ENCODE measurements at regions not wholly inside any gene's neighbourhood (a gene's known extent, or its start where the extent isn't known, plus 50 kb on each side); places are given as distances from the start of the nearest gene placed in this dataset.

DNA sequence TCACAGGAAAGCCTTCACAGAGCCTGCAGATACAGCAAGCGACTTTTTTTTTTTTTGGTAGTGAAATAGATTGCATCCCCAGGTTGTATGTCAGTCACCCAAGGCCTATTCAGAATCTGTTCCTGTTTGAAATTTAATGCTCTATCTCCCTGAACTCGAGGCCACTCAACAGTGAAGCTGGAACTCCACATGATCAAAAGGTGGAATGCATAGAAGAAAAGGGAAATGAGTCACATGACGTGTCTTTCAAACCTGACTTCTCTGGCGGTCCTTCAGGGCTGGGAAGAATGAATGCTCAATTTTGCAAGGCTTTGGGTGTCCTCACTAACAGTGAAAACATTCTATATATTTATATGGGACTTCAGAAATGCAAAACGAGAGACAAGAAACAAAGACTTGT is 88.4 kb upstream of the B3GAT2 start:
- DNase-seq (no peak), ATAC-seq (ENCODE audit: insufficient read depth, low read depth) (no peak)
- H2AFZ ChIP-seq (ENCODE audit: low read depth, low read length), result no peak overlapping the region
- H3K27me3 ChIP-seq (ENCODE audit: insufficient read depth, low read length, poor library complexity), result no peaks in the 10 kb centered on the region
- no peaks in the 10 kb centered on the region for H3K9me3 ChIP-seq (ENCODE audit: insufficient read depth, low read length, severe bottlenecking)
- H3K79me2 ChIP-seq (ENCODE audit: insufficient read depth, low read length), result no peaks in the 10 kb centered on the region
- H3K27ac ChIP-seq (ENCODE audit: low read length), result no peak overlapping the region
- H3K9ac ChIP-seq (ENCODE audit: low read depth, low read length), result no peak overlapping the region
- H3K36me3 ChIP-seq (ENCODE audit: insufficient read depth, low read length), result no peaks in the 10 kb centered on the region
- H3K4me3 ChIP-seq (ENCODE audit: low read depth in 1 of 2, low read length in 2 of 2), result no peak overlapping the region
- H3K4me2 ChIP-seq (ENCODE audit: insufficient read depth, low read length), result no peak overlapping the region
- no peaks in the 10 kb centered on the region for H4K20me1 ChIP-seq (ENCODE audit: insufficient read depth, low read length)
- no peak for TF ChIP-seq EZH2 (IDR thresholded peaks at IDR 0.05; ENCODE audit: borderline replicate concordance, low read depth, low read length, severe bottlenecking)
- no peak for TF ChIP-seq CTCF (IDR thresholded peaks at IDR 0.05; ENCODE audit: borderline replicate concordance, extremely low read depth, low read length, poor library complexity, severe bottlenecking)
- H3K4me1 ChIP-seq (ENCODE audit: insufficient read depth, low read length), result no peaks in the 10 kb centered on the region

DNA sequence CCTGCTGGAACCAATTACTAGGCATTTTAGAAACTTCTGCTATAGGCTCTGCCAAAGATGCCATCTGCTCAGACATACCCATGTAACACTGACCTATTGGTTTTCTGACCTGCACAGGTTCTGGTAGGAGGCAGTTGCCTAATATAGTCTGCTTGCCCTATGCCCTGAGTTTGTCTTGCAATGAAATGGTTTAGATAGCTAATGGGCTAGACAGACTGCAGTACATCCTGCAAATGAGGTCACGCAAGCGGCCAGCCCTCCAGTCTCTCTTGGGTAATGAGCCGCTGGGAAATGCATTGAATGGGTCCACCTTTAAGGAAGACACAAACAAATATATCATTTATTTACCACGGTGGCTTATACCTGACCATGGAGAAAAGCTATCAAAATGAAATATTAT is 90.6 kb upstream of the B3GAT2 start:
- no peaks in the 10 kb centered on the region for H3K36me3 ChIP-seq (ENCODE audit: insufficient read depth, low read length)

DNA sequence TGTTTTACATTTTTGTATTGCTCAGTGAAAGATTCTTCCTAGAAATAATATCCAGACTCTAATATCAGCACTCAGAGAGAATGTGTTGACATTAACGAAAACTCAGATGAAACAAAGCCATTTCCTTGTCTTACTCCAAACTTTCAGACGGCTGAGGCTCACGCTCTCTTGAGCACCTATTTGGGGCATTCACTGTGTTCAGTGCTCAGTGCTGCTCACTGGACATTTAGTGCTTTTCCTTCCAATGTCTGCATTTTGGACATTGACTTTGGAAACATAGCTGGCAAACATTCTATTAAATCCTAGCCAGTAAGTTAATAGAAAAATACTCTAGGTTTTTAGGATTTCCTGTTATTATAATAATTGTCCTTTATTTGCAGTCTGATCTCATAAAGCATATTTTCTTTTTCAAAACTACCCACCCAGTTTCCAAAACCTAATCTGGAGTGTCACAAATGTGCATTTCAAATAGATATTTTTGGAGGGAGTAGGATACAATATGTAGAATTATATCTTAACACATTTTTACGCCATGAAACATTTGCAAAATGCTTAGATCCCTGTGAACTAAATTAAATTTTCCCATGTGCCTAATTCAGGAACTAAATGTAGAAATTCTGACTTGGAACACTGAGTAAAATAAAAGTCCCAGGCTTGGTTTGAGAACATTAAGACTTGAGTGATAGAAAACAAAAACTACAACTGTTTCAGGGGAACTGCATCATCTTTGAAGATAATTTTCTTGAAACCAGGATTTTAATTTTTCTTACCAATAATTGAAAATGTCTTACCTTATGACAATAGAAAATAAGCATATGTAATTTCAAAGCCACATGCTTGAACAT is 91.7 kb upstream of the B3GAT2 start:
- no peak for ATAC-seq (ENCODE audit: insufficient read depth, low read depth)
- no peaks in the 10 kb centered on the region for H3K36me3 ChIP-seq (ENCODE audit: insufficient read depth, low read length)
- H4K20me1 ChIP-seq (ENCODE audit: insufficient read depth, low read length), result no peaks in the 10 kb centered on the region
- no peak overlapping the region for H2AFZ ChIP-seq (ENCODE audit: low read depth, low read length)
- no peak overlapping the region for H3K27ac ChIP-seq (ENCODE audit: low read length)
- no peak for DNase-seq
- H3K4me2 ChIP-seq (ENCODE audit: insufficient read depth, low read length), result no peak overlapping the region
- no peak overlapping the region for H3K4me3 ChIP-seq (ENCODE audit: low read depth in 1 of 2, low read length in 2 of 2)
- H3K9ac ChIP-seq (ENCODE audit: low read depth, low read length), result no peak overlapping the region
- no peaks in the 10 kb centered on the region for H3K27me3 ChIP-seq (ENCODE audit: insufficient read depth, low read length, poor library complexity)
- H3K9me3 ChIP-seq (ENCODE audit: insufficient read depth, low read length, severe bottlenecking), result no peaks in the 10 kb centered on the region
- H3K79me2 ChIP-seq (ENCODE audit: insufficient read depth, low read length), result no peaks in the 10 kb centered on the region
- no peaks in the 10 kb centered on the region for H3K4me1 ChIP-seq (ENCODE audit: insufficient read depth, low read length)
- no peak for TF ChIP-seq CTCF (IDR thresholded peaks at IDR 0.05; ENCODE audit: borderline replicate concordance, extremely low read depth, low read length, poor library complexity, severe bottlenecking)
- TF ChIP-seq EZH2 (IDR thresholded peaks at IDR 0.05; ENCODE audit: borderline replicate concordance, low read depth, low read length, severe bottlenecking), result no peak

More for the DNA sequence above, 90.6 kb upstream of the B3GAT2 start:
- no peaks in the 10 kb centered on the region for H4K20me1 ChIP-seq (ENCODE audit: insufficient read depth, low read length)
- H3K4me2 ChIP-seq (ENCODE audit: insufficient read depth, low read length), result no peak overlapping the region
- TF ChIP-seq CTCF (IDR thresholded peaks at IDR 0.05; ENCODE audit: borderline replicate concordance, extremely low read depth, low read length, poor library complexity, severe bottlenecking) (no peak), EZH2 (IDR thresholded peaks at IDR 0.05; ENCODE audit: borderline replicate concordance, low read depth, low read length, severe bottlenecking) (no peak)
- H3K27me3 ChIP-seq (ENCODE audit: insufficient read depth, low read length, poor library complexity), result no peaks in the 10 kb centered on the region
- H3K4me1 ChIP-seq (ENCODE audit: insufficient read depth, low read length), result no peaks in the 10 kb centered on the region
- DNase-seq (no peak), ATAC-seq (ENCODE audit: insufficient read depth, low read depth) (no peak)
- H3K9ac ChIP-seq (ENCODE audit: low read depth, low read length), result no peak overlapping the region
- no peaks in the 10 kb centered on the region for H3K79me2 ChIP-seq (ENCODE audit: insufficient read depth, low read length)
- H3K9me3 ChIP-seq (ENCODE audit: insufficient read depth, low read length, severe bottlenecking), result no peaks in the 10 kb centered on the region
- H3K27ac ChIP-seq (ENCODE audit: low read length), result no peak overlapping the region
- H3K4me3 ChIP-seq (ENCODE audit: low read depth in 1 of 2, low read length in 2 of 2), result no peak overlapping the region
- H2AFZ ChIP-seq (ENCODE audit: low read depth, low read length), result no peak overlapping the region

Measured in DND-41 (cell line).